Fibroblast of skin of right biceps (primary cell): ENCODE measurements at regions not wholly inside any gene's neighbourhood (a gene's known extent, or its start where the extent isn't known, plus 50 kb on each side); places are given as distances from the start of the nearest gene placed in this dataset.
A peak's percentile ranks its signal among the peaks of the same experiment; 100 is the strongest.
"Not testable (repeated sequence)": the region's sequence is repeated elsewhere in the genome, so short reads cannot be mapped to it uniquely, and the experiment has no call there.

ENCODE experiments used
- DNase-seq: peaks from one replicate; pipeline ENCODE4 v3.0.0-alpha.2; 2013

- no peak for DNase-seq
These were observed 88.9 kb downstream of the MOGAT1 start for GRCh38 chr2:222760301-222760897.

GRCh38 chr2:222761888-222762287 is 90.4 kb downstream of the MOGAT1 start:
- DNase-seq, result no peak

GRCh38 chr2:222762342-222762741 is 90.9 kb downstream of the MOGAT1 start:
- DNase-seq, result no peak

- DNase-seq, result not testable (repeated sequence)
These were observed 94.4 kb downstream of the MOGAT1 start for GRCh38 chr2:222765883-222766282.

GRCh38 chr2:222768019-222768418 is 92.8 kb upstream of the ACSL3 start:
- not testable (repeated sequence) for DNase-seq

GRCh38 chr2:222769446-222769845 is 91.4 kb upstream of the ACSL3 start:
- no peak for DNase-seq

- DNase-seq, result no peak
These were observed 90.9 kb upstream of the ACSL3 start for GRCh38 chr2:222769941-222770340.

GRCh38 chr2:222771832-222772231 is 89.0 kb upstream of the ACSL3 start:
- DNase-seq, result no peak

- DNase-seq, result no peak
These were observed 85.9 kb upstream of the ACSL3 start for GRCh38 chr2:222774941-222775340.

GRCh38 chr2:222776792-222777191 is 84.0 kb upstream of the ACSL3 start:
- DNase-seq, result no peak

GRCh38 chr2:222778400-222778799 is 82.4 kb upstream of the ACSL3 start:
- DNase-seq, result no peak

- DNase-seq, result no peak
These were observed 81.5 kb upstream of the ACSL3 start for GRCh38 chr2:222779145-222779832.

- no peak for DNase-seq
These were observed 80.8 kb upstream of the ACSL3 start for GRCh38 chr2:222780051-222780450.

GRCh38 chr2:222782201-222782730 is 78.6 kb upstream of the ACSL3 start:
- no peak for DNase-seq

GRCh38 chr2:222783592-222783991 is 77.2 kb upstream of the ACSL3 start:
- DNase-seq, result no peak

- no peak for DNase-seq
These were observed 69.9 kb upstream of the ACSL3 start for GRCh38 chr2:222790932-222791331.

- DNase-seq, result no peak
These were observed 68.7 kb upstream of the ACSL3 start for GRCh38 chr2:222792001-222792611.

- no peak for DNase-seq
These were observed 66.0 kb upstream of the ACSL3 start for GRCh38 chr2:222794585-222795449.

GRCh38 chr2:222795450-222796357 is 65.1 kb upstream of the ACSL3 start:
- no peak for DNase-seq

GRCh38 chr2:222796413-222797103 is 64.3 kb upstream of the ACSL3 start:
- DNase-seq, result no peak

GRCh38 chr2:222797261-222797660 is 63.6 kb upstream of the ACSL3 start:
- peak; percentile 43 for DNase-seq
